ENCODE measurements at regions not wholly inside any gene's neighbourhood (a gene's known extent, or its start where the extent isn't known, plus 50 kb on each side); places are given as distances from the start of the nearest gene placed in this dataset.

- ChIA-PET POLR2A (no interaction called here), CTCF (no interaction called here)
- peak; percentile 98 for DNase-seq (ENCODE audit: low read depth)
- Histone ChIP-seq H3K36me3 (ENCODE audit: control insufficient read depth, insufficient read depth, low read length) (no peaks in the 10 kb centered on the region), H3K27me3 (ENCODE audit: control insufficient read depth, insufficient read depth, low read length) (no peaks in the 10 kb centered on the region), H3K4me3 (ENCODE audit: low read depth, low read length) (no peak overlapping the region)
- no peak for TF ChIP-seq CTCF (IDR thresholded peaks at IDR 0.05; ENCODE audit: insufficient read depth, low read depth, low read length)
These were observed 137.9 kb downstream of the FAM114A2 start for GRCh38 chr5:153900703-153901395.

- CTCF ChIA-PET = interaction anchor here (1.4 to 2.6 kb wide), 2 partner anchors 60 to 65 kb away, joined by 3 to 9 read pairs; no protein-coding TSS in a partner anchor
- no peaks in the 10 kb centered on the region for H3K36me3 ChIP-seq (ENCODE audit: control insufficient read depth, insufficient read depth, low read length)
- no peak for TF ChIP-seq CTCF (IDR thresholded peaks at IDR 0.05; ENCODE audit: insufficient read depth, low read depth, low read length)
- no peaks in the 10 kb centered on the region for H3K27me3 ChIP-seq (ENCODE audit: control insufficient read depth, insufficient read depth, low read length)
- POLR2A ChIA-PET = interaction anchor here (0.5 to 0.7 kb wide), 2 partner anchors 16 to 389 kb away, joined by 3 read pairs; no protein-coding TSS in a partner anchor
- no peak overlapping the region for H3K4me3 ChIP-seq (ENCODE audit: low read depth, low read length)
- DNase-seq (ENCODE audit: low read depth) = no peak
These were observed 139.0 kb downstream of the FAM114A2 start for GRCh38 chr5:153899746-153900145.

GRCh38 chr5:153896701-153897100 is 142.0 kb downstream of the FAM114A2 start:
- CTCF ChIA-PET = interaction anchor here (0.6 kb wide), 1 partner anchor 54 kb away, joined by 3 read pairs; no protein-coding TSS in a partner anchor

GRCh38 chr5:153896117-153896516 is 142.6 kb downstream of the FAM114A2 start:
- POLR2A ChIA-PET = no interaction called here

More at GRCh38 chr5:153896701-153897100, 142.0 kb downstream of the FAM114A2 start:
- DNase-seq (ENCODE audit: low read depth) = peak; percentile 47
- POLR2A ChIA-PET = no interaction called here
- no peaks in the 10 kb centered on the region for H3K27me3 ChIP-seq (ENCODE audit: control insufficient read depth, insufficient read depth, low read length)
- no peak overlapping the region for H3K4me3 ChIP-seq (ENCODE audit: low read depth, low read length)
- no peak for TF ChIP-seq CTCF (IDR thresholded peaks at IDR 0.05; ENCODE audit: insufficient read depth, low read depth, low read length)
- no peaks in the 10 kb centered on the region for H3K36me3 ChIP-seq (ENCODE audit: control insufficient read depth, insufficient read depth, low read length)

More at GRCh38 chr5:153896117-153896516, 142.6 kb downstream of the FAM114A2 start:
- TF ChIP-seq CTCF (IDR thresholded peaks at IDR 0.05; ENCODE audit: insufficient read depth, low read depth, low read length) = no peak
- CTCF ChIA-PET = interaction anchor here (1.3 kb wide), 2 partner anchors 11 to 69 kb away, joined by 4 to 7 read pairs; no protein-coding TSS in a partner anchor
- H3K36me3 ChIP-seq (ENCODE audit: control insufficient read depth, insufficient read depth, low read length) = no peaks in the 10 kb centered on the region
- no peak overlapping the region for H3K4me3 ChIP-seq (ENCODE audit: low read depth, low read length)
- no peaks in the 10 kb centered on the region for H3K27me3 ChIP-seq (ENCODE audit: control insufficient read depth, insufficient read depth, low read length)
- no peak for DNase-seq (ENCODE audit: low read depth)
